Liver (tissue), 3 donors: ENCODE measurements at regions not wholly inside any gene's neighbourhood (a gene's known extent, or its start where the extent isn't known, plus 50 kb on each side); places are given as distances from the start of the nearest gene placed in this dataset.

Experiments
- CTCF ChIP-seq: fragments of 150-350 bp; IDR thresholded peaks from 2 replicates; pipeline ENCODE4 v1.5.1; 2017; ENCODE audit warnings: improper control_type of control experiment, low read depth, low read length; ENCODE audit not compliant: missing input control
- HNF4A ChIP-seq, 2 donors: conservative IDR thresholded peaks; 2 replicates each; pipeline ENCODE4 v1.6.1; 2016; ENCODE audit warnings: antibody characterized with exemption in 2 of 2, mild to moderate bottlenecking in 2 of 2
- JUND ChIP-seq, 2 donors: IDR thresholded peaks; 2 replicates each; pipeline ENCODE4 v1.6.1; 2016; ENCODE audit warnings: antibody characterized with exemption in 2 of 2
- RAD21 ChIP-seq, 2 donors: IDR thresholded peaks; 2 replicates each; pipeline ENCODE4 v1.6.1; 2016; ENCODE audit warnings: antibody characterized with exemption in 2 of 2, mild to moderate bottlenecking in 2 of 2
- REST ChIP-seq: IDR thresholded peaks from 2 replicates; pipeline ENCODE4 v1.6.1; 2016; ENCODE audit warnings: antibody characterized with exemption, mild to moderate bottlenecking
- donor health status: healthy.
- donor health status: healthy.

GRCh38 chr2:145591109-145591809, 1071.3 kb upstream of the ZEB2 start:
- TF ChIP-seq CTCF (no peak), HNF4A (conservative IDR thresholded peaks at IDR 0.05) (no peak), REST (no peak), JUND (IDR thresholded peaks at IDR 0.05) (no peak), RAD21 (IDR thresholded peaks at IDR 0.05) (no peak)
